ENCODE measurements at regions not wholly inside any gene's neighbourhood (a gene's known extent, or its start where the extent isn't known, plus 50 kb on each side); places are given as distances from the start of the nearest gene placed in this dataset.

GRCh38 chr20:7195704-7196103, 428.2 kb downstream of the BMP2 start:
- TF ChIP-seq REST (IDR thresholded peaks at IDR 0.05; ENCODE audit: low read depth) (no peak), EP300 (IDR thresholded peaks at IDR 0.05; ENCODE audit: borderline replicate concordance) (no peak), YY1 (IDR thresholded peaks at IDR 0.05; ENCODE audit: low read depth) (no peak), TAF1 (IDR thresholded peaks at IDR 0.05; ENCODE audit: low read depth) (no peak), TEAD4 (IDR thresholded peaks at IDR 0.05) (no peak), MAX (IDR thresholded peaks at IDR 0.05) (no peak)
